HG03432 (cell line): ENCODE measurements at regions not wholly inside any gene's neighbourhood (a gene's known extent, or its start where the extent isn't known, plus 50 kb on each side); places are given as distances from the start of the nearest gene placed in this dataset.

Experiments used
- ATAC-seq: cut with Tn5 transposase; IDR thresholded peaks from one replicate; pipeline ENCODE4 v1.9.1; 2021; ENCODE audit warnings: mild to moderate bottlenecking, moderate library complexity; ENCODE audit not compliant: unreplicated experiment

DNA sequence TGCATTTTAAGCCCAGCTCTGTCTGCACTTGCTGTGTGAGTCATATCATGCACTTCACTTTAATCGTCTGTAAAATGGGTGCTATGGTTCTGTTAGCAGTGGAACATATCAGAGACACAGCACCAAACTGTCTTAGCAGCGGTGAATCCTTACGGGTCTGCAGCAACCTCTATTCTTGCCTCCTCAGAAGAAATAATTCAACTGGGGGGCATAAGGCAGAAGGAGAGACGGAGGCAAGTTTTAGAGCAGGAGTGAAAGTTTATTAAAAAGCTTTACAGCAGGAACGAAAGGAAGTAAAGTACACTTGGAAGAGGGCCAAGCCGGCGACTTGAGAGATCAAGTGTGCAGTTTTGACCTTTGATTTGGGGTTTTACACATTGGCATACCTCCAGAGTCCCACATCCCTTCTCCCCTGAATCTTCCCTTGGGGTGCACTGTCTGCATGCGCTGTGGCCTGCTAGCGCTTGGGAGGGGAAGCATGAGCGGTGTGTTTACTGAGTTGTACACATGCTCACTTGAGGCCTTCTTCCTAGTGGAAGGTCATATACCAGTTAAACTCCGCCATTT, 109.8 kb downstream of the DDX1 start:
- ATAC-seq = no peak

DNA sequence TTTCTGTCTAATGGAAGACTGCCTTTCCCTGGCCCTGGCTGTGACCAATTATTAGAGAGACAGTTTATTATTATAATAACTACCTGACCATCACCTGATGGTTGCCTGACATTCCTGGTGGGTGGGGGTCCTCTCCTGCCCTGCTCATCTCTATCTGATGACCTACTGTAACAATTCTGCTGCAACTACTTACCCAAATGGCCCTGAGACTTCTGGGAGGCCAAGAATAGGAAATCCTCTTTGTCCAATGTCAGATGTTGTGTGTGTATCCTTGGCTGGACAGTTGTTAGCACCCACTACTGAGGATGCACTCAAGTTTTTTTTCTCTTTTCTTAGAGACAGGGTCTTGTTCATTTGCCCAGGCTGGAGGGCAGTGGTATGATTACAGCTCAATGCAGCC, 110.3 kb downstream of the DDX1 start:
- no peak for ATAC-seq

- ATAC-seq = no peak
Observed at GRCh38 chr2:15702452-15702851, 110.8 kb downstream of the DDX1 start.

DNA sequence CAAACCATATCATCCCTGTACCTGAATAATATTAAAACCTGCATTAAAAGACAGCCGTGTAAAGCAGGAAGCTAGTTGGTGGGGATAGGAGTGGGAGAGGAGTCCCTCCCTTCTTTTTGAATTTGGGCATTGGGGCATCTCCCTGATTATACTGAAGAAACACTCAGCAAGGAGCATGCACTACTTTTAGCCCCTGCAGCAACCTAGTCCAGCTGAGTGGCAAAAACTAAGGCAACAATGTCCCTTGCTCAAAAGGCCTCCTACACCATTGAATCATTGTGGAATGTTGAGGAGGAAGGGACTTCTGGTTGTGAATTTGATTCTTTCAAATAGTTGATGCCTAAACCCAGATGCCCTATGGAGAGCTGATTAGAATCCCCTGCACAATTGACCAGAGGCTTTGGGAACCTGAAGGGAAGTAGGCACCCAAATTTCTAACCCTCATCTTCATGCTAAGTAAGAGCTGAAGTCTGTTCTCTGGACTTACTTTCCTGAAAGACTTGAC, 111.7 kb downstream of the DDX1 start:
- ATAC-seq = no peak

DNA sequence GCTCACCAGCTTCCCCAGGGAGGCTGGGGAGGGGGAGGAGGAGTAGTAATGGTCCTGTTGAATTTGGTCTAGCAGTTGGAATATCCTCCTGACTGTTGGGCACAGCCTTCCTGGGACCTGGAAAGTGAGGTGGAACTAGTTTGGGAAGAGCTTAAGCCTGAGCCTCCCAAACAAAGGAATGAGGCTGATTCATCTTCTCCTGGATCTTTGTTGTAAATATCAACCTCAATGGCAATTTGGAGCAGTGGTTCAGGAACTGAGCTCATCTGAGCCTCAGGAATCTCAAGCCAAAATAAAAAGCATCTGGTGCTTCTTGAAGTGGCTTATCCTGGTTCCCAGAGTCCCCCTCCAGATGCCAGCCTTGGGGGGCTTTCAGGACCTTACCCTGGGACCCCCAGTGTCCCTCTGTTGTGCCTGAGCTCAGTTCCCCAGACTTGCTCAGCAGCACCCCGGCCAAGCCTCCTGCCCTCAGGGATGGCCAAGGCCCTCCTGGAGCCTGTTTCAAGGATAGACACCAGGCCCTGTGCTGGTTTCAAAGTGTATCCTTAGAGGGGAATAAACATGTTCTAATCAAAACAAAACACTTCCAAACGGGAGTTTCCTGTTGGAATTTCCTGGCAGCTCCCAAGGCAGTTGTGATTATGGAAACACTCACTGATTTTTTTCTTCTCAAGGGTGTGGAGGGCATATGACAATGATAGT, 112.6 kb downstream of the DDX1 start:
- ATAC-seq = no peak

- no peak for ATAC-seq
Observed at GRCh38 chr2:15704788-15705115, 113.1 kb downstream of the DDX1 start.

GRCh38 chr2:15705310-15705709, 113.6 kb downstream of the DDX1 start:
- no peak for ATAC-seq

DNA sequence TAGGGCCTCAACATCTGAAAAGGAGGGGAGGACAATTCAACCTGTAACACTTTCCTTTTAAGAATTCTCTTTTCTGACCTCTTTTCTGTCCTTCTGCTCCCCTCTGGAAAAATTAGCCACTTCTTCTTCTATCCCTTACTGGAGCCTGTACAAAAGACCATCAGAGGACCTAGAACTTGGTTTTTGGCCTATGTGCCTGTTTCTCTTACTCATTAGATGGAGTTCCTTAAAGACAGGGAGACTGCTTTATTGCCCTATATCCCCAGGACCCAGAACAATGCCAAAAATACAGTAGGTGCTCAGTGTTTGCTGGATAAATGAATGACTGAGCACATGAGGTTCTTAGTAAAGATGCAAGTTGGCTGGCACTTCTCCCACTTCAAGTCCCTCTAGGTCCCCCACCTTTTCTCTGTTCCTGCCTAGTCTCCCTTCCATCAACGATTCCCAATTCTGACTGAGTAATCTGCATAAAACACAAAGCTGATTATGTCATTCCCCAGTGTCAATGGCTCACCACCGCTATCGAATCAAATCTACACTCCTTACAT, 114.2 kb downstream of the DDX1 start:
- no peak for ATAC-seq

GRCh38 chr2:15706424-15706823, 114.8 kb downstream of the DDX1 start:
- no peak for ATAC-seq

DNA sequence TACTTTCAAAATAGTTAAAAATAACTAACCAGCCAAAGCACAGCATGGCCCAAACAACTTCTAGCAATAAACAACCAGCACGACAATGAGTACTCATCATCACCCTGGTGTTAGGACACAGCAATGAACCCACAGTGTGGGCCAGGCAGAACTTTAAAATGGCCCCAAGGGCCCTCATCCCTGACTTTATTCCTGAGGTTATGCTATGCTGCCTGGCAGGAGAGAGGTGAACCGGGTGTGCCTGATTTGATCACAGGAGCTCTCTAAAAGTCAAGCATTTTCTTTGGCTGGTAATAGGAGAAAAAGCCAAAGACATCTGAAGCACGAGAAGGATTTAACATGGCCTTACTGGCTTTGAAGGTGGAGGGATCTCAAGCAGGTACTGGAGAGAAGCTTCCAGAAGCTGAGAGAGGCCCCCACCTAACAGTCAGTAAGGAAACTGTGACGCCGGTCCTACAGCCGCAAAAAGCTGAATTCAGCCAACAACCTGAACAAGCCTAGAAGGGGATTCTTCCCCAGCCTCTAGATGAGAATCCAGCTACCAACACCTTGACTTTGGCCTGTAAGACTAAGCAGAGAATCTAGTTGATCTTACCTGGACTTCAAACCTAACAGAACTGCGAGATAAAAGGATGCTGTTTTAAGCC, 115.4 kb downstream of the DDX1 start:
- no peak for ATAC-seq

- no peak for ATAC-seq
Observed at GRCh38 chr2:15708161-15708560, 116.5 kb downstream of the DDX1 start.

DNA sequence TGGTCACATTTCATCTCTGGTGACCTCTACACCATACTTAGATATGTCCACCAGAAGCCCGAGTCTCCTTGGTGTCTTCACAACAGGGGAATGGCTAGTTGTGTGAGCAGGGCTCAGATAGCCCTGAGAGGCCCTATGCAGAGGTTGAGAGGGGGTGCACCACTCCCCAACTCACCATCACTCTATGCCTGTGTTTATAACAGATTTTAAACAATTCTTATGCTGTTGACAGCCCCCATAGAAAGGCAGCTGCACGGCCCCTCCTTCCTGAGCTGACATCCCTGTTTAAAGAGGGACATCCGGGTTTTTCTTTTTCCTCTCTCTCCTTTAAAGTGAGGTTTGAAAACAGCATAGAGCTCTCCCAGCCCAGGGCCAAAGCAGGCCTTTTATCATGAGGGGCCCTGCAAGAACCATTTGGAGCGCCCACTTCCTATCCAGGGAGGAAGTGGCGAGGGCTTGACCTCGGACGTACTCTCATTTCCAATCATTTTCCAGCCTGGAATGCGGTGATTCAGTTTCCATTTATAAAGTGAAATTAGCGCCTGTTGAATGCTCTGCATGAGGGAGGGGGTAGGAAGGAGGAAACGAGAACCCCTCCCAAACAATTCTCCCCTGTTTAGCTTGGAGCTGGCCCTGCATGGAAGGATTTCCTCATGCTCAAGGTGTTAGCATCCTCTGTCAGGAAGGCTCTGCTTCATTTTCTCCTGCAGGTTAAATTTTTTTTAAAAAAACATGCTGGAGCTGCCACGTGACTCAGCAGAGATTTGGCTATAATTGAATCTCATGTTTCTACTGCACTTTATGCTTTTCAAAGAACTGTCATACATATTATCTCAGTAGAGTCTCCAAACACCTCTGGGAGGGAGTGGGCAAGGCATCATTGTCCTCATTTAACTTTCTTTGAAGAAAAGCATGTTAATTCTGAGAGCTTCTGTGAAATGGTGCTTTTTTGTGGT, 117.5 kb downstream of the DDX1 start:
- ATAC-seq = no peak

DNA sequence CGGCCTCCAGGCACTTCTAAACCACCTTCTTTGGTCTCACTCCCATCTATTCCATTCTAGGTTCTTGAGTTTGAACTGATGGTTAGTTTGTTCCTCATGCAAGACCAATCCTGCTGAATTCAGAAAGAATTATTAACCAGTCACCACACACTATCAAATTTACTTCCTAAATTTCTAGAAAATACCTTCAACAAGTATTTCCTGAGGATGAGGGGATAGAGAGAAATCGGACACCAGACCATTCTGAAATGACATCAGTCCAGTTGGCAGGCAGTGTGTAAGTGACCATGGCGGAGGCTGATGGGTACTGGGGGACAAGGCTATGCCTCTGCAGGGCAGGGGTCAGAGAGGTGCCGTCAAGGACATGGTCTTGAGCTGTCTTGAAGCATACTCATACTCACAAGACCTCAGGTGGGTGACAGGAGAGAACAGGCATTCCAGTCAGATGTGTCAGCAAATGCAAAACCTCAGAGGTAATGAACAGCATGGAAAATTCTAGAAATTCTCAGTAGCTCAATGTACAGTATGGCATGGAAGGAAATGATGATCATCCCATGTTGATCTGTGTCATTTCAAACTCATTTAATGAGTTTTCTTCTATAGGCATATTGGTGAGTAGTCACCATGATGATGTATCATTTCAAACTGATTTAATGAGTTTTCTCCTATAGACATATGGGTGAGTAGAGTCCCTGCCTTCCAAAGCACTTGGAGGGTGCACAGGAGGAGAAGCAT, 119.6 kb downstream of the DDX1 start:
- no peak for ATAC-seq

- no peak for ATAC-seq
Observed at GRCh38 chr2:15712551-15713342, 121.1 kb downstream of the DDX1 start.

DNA sequence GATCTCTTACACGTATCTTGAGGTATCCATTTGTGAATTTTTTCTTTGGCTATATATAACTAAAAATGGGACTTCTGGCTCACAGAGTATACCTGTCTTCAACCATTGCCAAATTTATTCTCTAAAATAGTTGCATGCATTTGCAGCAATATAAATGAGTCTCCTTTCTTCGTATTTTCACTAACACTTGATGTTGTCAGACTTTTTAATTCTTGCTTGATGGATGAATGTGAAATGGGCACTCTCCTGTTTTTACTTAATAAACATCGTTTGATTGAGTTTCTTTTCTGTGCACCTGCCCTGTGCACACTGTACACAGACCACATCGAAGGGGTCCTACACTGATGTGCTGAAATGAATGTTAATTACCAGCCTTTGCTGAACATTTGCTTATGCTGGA, 121.8 kb downstream of the DDX1 start:
- no peak for ATAC-seq

GRCh38 chr2:15714002-15714401, 122.3 kb downstream of the DDX1 start:
- no peak for ATAC-seq

GRCh38 chr2:15714609-15715008, 122.9 kb downstream of the DDX1 start:
- no peak for ATAC-seq

- no peak for ATAC-seq
Observed at GRCh38 chr2:15715596-15715995, 123.9 kb downstream of the DDX1 start.

GRCh38 chr2:15718103-15718943, 126.7 kb downstream of the DDX1 start:
- ATAC-seq = no peak
